CD14-positive monocyte (primary cell): ENCODE measurements at regions not wholly inside any gene's neighbourhood (a gene's known extent, or its start where the extent isn't known, plus 50 kb on each side); places are given as distances from the start of the nearest gene placed in this dataset.

Experiments used
- DNase-seq, 3 donors: peaks; one replicate each; pipeline ENCODE4 v3.0.0-alpha.2; 2011 to 2022
- H2AFZ ChIP-seq: 2 replicates; pipeline ENCODE4 v1.6.0; 2012; ENCODE audit warnings: mild to moderate bottlenecking, low read depth, low read length, inconsistent platforms; ENCODE audit not compliant: insufficient read depth, poor library complexity, severe bottlenecking
- H3K27ac ChIP-seq, 2 donors: 1 replicate in 1 of 2; 2 replicates in 1 of 2; pipeline ENCODE4 v1.5.1; 2012 to 2013; ENCODE audit warnings: low read length in 2 of 2, control low read depth in 1 of 2, inconsistent platforms in 1 of 2, low read depth in 1 of 2, mild to moderate bottlenecking in 1 of 2
- H3K27me3 ChIP-seq, 2 donors: one replicate each; pipeline versions ENCODE4 v1.6.0 to v1.6.1; 2011 to 2013; ENCODE audit warnings: low read length in 2 of 2; ENCODE audit not compliant: control insufficient read depth in 2 of 2, insufficient read depth in 2 of 2
- H3K36me3 ChIP-seq, 2 donors: replicated peaks in 1 of 2; 1 replicate in 1 of 2; 2 replicates in 1 of 2; pipeline versions ENCODE4 v1.5.1 to v1.6.1; 2012 to 2013; ENCODE audit warnings: low read length in 2 of 2, control low read depth in 1 of 2, inconsistent platforms in 1 of 2, mild to moderate bottlenecking in 1 of 2; ENCODE audit not compliant: insufficient read depth in 2 of 2, control insufficient read depth in 1 of 2
- H3K4me1 ChIP-seq, 2 donors: 1 replicate in 1 of 2; 2 replicates in 1 of 2; pipeline versions ENCODE4 v1.5.1 to v1.6.1; 2012 to 2013; ENCODE audit warnings: low read length in 2 of 2, control low read depth in 1 of 2, inconsistent platforms in 1 of 2, mild to moderate bottlenecking in 1 of 2, moderate library complexity in 1 of 2; ENCODE audit not compliant: insufficient read depth in 2 of 2, control insufficient read depth in 1 of 2
- H3K4me2 ChIP-seq: replicated peaks from 2 replicates; pipeline ENCODE3; 2012; ENCODE audit warnings: low read length, moderate library complexity, mild to moderate bottlenecking; ENCODE audit not compliant: poor library complexity, severe bottlenecking; ENCODE audit errors: extremely low read depth
- H3K4me3 ChIP-seq, 3 experiments: fragments of 200-600 bp in 1 of 3; sonication (generic) in 1 of 3; replicated peaks in 1 of 3; 1 replicate in 2 of 3; 2 replicates in 1 of 3; pipeline ENCODE4 v1.5.1; 2011 to 2013; ENCODE audit warnings: low read length in 3 of 3, mild to moderate bottlenecking in 3 of 3, control low read depth in 2 of 3, low read depth in 2 of 3, inconsistent platforms in 1 of 3, moderate library complexity in 1 of 3
- H3K79me2 ChIP-seq: 2 replicates; pipeline ENCODE4 v1.6.0; 2012; ENCODE audit warnings: mild to moderate bottlenecking, control low read depth, inconsistent platforms, low read length, moderate library complexity; ENCODE audit not compliant: insufficient read depth
- H3K9ac ChIP-seq: 2 replicates; pipeline ENCODE4 v1.6.0; 2017; ENCODE audit warnings: low read length, mild to moderate bottlenecking; ENCODE audit not compliant: insufficient read depth, poor library complexity, severe bottlenecking
- H3K9me3 ChIP-seq, 2 donors: replicated peaks in 1 of 2; 1 replicate in 1 of 2; 2 replicates in 1 of 2; pipeline versions ENCODE4 v1.5.1 to v1.6.1; 2012 to 2013; ENCODE audit warnings: low read length in 2 of 2, control low read depth in 1 of 2; ENCODE audit not compliant: control insufficient read depth in 1 of 2, insufficient read depth in 1 of 2
- H4K20me1 ChIP-seq: 2 replicates; pipeline ENCODE4 v1.6.0; 2012; ENCODE audit warnings: mild to moderate bottlenecking, low read length, control low read depth, moderate library complexity; ENCODE audit not compliant: insufficient read depth
- H3K27ac Mint-ChIP-seq, 7 donors: one replicate each; pipeline ENCODE4 v1.8.0; 2020; ENCODE audit warnings: mild to moderate bottlenecking in 7 of 7, mixed read lengths in 7 of 7, moderate library complexity in 6 of 7, inconsistent platforms in 2 of 7
- H3K27me3 Mint-ChIP-seq, 3 donors: one replicate each; pipeline ENCODE4 v1.8.0; 2021 to 2022; ENCODE audit warnings: low read depth in 3 of 3, mild to moderate bottlenecking in 3 of 3, mixed read lengths in 3 of 3, moderate library complexity in 3 of 3, inconsistent platforms in 1 of 3
- H3K36me3 Mint-ChIP-seq, 2 donors: one replicate each; pipeline ENCODE4 v1.8.0; 2020; ENCODE audit warnings: mixed read lengths in 2 of 2, inconsistent platforms in 1 of 2, mild to moderate bottlenecking in 1 of 2
- H3K4me1 Mint-ChIP-seq: one replicate; pipeline ENCODE4 v1.8.0; 2020; ENCODE audit warnings: mild to moderate bottlenecking, mixed read lengths
- H3K4me3 Mint-ChIP-seq, 2 donors: one replicate each; pipeline ENCODE4 v1.8.0; 2020; ENCODE audit warnings: mild to moderate bottlenecking in 2 of 2, mixed read lengths in 2 of 2, moderate library complexity in 1 of 2
- H3K9me3 Mint-ChIP-seq, 7 donors: one replicate each; pipeline ENCODE4 v1.8.0; 2020 to 2022; ENCODE audit warnings: mixed read lengths in 7 of 7, mild to moderate bottlenecking in 6 of 7, moderate library complexity in 6 of 7, inconsistent platforms in 2 of 7
- CTCF ChIP-seq: fragments of 200-600 bp; IDR thresholded peaks from one replicate; pipeline ENCODE4 v1.8.0; 2022; ENCODE audit warnings: antibody characterized with exemption, mild to moderate bottlenecking
- WGBS: methylation state at CpG from one replicate; pipeline ENCODE4 v1.1.5; 2013; ENCODE audit warnings: missing lambda C conversion rate; ENCODE audit not compliant: insufficient coverage; 5-methylcytosine and 5-hydroxymethylcytosine counted together
- intact Hi-C, 2 donors: fragments of 100-400 bp; cut with micrococcal nuclease; formaldehyde crosslinking; loops; one replicate each; pipeline versions ENCODE4 v1.15.0 to v1.15.1; 2023

GRCh38 chr4:167595898-167596297, 361.6 kb upstream of the SPOCK3 start:
- H3K9me3 Mint-ChIP-seq, result peaks cover 0 to 6% (median 0%) of the 10 kb centered on the region in 7 donors
- Histone ChIP-seq H3K9me3 (peaks cover 0 to 3% of the 10 kb centered on the region in 2 donors), H3K27ac (no peak overlapping the region), H3K4me2 (no peak overlapping the region), H4K20me1 (no peaks in the 10 kb centered on the region), H3K9ac (no peak overlapping the region), H2AFZ (no peak overlapping the region), H3K4me3 (no peak overlapping the region), H3K79me2 (no peaks in the 10 kb centered on the region), H3K27me3 (no peaks in the 10 kb centered on the region), H3K4me1 (no peaks in the 10 kb centered on the region), H3K36me3 (no peaks in the 10 kb centered on the region)
- no CpG with 5 or more reads among the region's 3 CpGs for WGBS
- DNase-seq, result no peak
- peaks cover 0 to 2% (median 0%) of the 10 kb centered on the region in 3 donors for H3K27me3 Mint-ChIP-seq
- TF ChIP-seq CTCF, result no peak
- no peak overlapping the region for H3K27ac Mint-ChIP-seq
- no peaks in the 10 kb centered on the region for H3K4me1 Mint-ChIP-seq
- no peak overlapping the region for H3K4me3 Mint-ChIP-seq
- no peaks in the 10 kb centered on the region for H3K36me3 Mint-ChIP-seq
- intact Hi-C loops, result no loop called here

GRCh38 chr4:167602157-167602556, 367.9 kb upstream of the SPOCK3 start:
- Histone ChIP-seq H3K9me3 (no peaks in the 10 kb centered on the region), H3K36me3 (no peaks in the 10 kb centered on the region), H3K79me2 (no peaks in the 10 kb centered on the region), H4K20me1 (no peaks in the 10 kb centered on the region), H3K4me1 (no peaks in the 10 kb centered on the region), H3K9ac (no peak overlapping the region), H3K27ac (no peak overlapping the region), H2AFZ (no peak overlapping the region), H3K4me3 (no peak overlapping the region), H3K4me2 (no peak overlapping the region), H3K27me3 (no peaks in the 10 kb centered on the region)
- no peak for DNase-seq
- no CpG with 5 or more reads among the region's 2 CpGs for WGBS
- peaks cover 0 to 3% (median 0%) of the 10 kb centered on the region in 7 donors for H3K9me3 Mint-ChIP-seq
- no peak overlapping the region for H3K27ac Mint-ChIP-seq
- H3K27me3 Mint-ChIP-seq, result peaks cover 0 to 1% (median 0%) of the 10 kb centered on the region in 3 donors
- H3K4me3 Mint-ChIP-seq, result no peak overlapping the region
- no peaks in the 10 kb centered on the region for H3K36me3 Mint-ChIP-seq
- no peaks in the 10 kb centered on the region for H3K4me1 Mint-ChIP-seq
- no peak for TF ChIP-seq CTCF
- intact Hi-C loops, result no loop called here
